A673 (cell line): ENCODE measurements at regions not wholly inside any gene's neighbourhood (a gene's known extent, or its start where the extent isn't known, plus 50 kb on each side); places are given as distances from the start of the nearest gene placed in this dataset.

Experiments
- EZH2 ChIP-seq: fragments of 200-600 bp; sonication (generic); IDR thresholded peaks from 2 replicates; pipeline ENCODE4 v1.6.1; 2017; ENCODE audit warnings: borderline replicate concordance, low read depth, mild to moderate bottlenecking, mixed read lengths, antibody characterized with exemption, low read length; ENCODE audit not compliant: poor library complexity, severe bottlenecking
- TF ChIP-seq, protein P1 (sequence below): fragments of 300-800, 200-600 bp; sonication (generic); conservative IDR thresholded peaks from 2 replicates; pipeline ENCODE4 v1.5.1; 2017; ENCODE audit warnings: low read depth, mild to moderate bottlenecking, antibody characterized with exemption, low read length, moderate library complexity, mixed read lengths

- TF ChIP-seq EZH2: no peak
- TF ChIP-seq, protein P1, sequence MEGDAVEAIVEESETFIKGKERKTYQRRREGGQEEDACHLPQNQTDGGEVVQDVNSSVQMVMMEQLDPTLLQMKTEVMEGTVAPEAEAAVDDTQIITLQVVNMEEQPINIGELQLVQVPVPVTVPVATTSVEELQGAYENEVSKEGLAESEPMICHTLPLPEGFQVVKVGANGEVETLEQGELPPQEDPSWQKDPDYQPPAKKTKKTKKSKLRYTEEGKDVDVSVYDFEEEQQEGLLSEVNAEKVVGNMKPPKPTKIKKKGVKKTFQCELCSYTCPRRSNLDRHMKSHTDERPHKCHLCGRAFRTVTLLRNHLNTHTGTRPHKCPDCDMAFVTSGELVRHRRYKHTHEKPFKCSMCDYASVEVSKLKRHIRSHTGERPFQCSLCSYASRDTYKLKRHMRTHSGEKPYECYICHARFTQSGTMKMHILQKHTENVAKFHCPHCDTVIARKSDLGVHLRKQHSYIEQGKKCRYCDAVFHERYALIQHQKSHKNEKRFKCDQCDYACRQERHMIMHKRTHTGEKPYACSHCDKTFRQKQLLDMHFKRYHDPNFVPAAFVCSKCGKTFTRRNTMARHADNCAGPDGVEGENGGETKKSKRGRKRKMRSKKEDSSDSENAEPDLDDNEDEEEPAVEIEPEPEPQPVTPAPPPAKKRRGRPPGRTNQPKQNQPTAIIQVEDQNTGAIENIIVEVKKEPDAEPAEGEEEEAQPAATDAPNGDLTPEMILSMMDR: no peak
Measured at GRCh38 chr6:112806163-112806865, 459.2 kb downstream of the RFPL4B start.
